ENCODE measurements at regions not wholly inside any gene's neighbourhood (a gene's known extent, or its start where the extent isn't known, plus 50 kb on each side); places are given as distances from the start of the nearest gene placed in this dataset.
"Not testable (repeated sequence)": the region's sequence is repeated elsewhere in the genome, so short reads cannot be mapped to it uniquely, and the experiment has no call there.

DNA sequence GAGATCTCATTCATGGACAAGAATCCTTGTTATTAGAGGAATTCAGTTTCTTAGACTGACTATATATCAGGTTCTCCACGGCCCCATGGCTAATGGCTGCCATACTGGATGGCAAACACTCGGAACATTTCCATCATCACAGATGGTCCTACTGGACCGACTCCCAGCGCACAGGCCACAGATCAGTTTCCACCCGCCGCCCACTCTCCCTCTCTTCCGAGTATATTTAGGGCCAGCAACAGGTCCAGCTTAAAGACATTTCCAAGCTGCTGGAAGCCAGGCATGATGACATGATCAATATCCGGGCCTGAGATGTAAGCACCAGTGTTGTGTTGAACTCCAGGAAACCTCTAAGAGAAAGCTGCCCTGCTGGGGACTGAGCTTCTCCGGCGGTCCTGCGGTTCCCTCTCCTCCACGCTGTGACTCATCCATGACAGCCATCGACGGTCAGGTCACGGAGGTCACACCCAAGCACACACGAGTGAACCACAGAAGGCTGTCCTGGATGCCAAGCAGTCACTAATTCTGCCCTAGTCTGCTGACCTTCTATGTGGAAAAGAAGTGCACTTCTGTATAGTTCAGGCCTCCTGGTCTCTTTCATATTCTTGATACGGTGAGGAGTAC lies 64.4 kb upstream of the LPCAT1 start:
- not testable (repeated sequence) for DNase-seq (ENCODE audit: low read depth)

DNA sequence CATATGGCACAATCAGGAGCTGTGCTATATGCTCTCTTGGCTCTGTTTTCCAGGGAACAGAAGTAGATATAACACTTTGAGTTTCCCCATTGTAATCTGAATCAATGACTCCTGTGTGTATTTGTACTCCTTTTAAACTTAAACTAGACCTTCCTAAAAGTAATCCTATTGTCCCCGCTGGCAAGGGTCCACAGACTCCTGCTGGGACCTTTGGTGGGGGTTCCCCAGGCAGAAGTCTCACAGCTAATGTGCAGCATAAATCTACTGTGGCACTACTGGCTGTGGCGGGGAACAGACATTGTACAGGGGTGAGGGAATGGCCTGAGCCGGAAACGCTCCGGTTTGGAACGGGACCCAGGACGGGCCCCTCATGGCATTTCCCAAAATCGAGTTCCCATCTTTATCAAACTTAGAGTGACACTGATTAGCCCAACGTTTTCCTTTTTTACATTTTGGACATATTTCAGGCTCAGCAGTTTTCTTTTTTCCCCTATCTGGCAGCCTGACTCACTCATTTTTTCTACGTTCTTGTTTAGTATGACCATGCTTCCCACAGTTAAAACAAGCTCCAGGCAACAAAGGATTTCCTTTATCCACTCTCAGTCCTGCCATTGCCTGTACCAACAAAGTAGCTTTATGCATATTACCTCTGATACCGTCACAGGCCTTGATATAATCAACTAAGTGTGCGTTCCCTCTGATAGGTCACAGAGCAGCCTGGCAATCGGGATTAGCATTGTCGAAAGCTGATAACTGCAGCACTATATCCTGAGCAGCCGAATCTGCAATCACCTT lies 59.5 kb upstream of the LPCAT1 start:
- not testable (repeated sequence) for DNase-seq (ENCODE audit: low read depth)

DNA sequence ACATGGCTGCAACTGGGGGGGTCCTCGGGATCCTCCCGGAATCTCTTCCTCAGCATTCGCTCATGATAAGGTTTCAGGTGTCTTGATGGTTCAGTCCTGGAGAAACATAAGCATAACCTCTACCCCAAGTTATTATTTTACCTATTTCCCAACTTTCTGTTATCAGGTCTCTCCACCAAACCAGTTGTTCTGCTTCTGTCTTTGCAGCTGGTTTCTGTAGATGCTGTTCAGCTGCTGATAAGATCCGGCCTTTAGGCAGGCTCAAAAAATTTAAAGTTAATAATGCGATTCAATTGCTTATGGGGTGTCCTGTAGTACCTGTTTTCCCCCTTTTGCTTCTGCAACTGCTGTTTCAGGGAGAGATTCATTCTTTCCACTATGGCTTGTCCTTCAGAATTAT lies 55.6 kb upstream of the LPCAT1 start:
- DNase-seq (ENCODE audit: low read depth): not testable (repeated sequence)

DNA sequence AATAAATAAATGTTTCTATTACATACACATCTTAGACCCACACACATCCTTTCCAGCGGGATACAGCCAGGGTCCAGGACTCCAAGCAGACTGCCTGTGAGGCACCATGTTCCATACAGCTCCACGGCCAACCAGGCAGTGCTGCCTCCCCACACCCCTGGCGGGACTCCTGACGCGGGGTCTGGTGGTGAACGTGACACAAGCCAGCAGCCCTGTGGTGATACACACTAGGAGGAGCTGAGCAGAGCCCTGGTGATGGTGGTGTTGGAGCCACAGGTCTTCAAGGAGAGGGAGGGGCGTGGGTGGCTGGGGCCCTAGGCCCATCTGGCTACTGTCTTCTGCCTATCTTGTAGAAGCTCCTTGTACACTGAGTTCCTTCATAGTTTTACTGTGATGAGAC lies 53.1 kb upstream of the LPCAT1 start:
- not testable (repeated sequence) for DNase-seq (ENCODE audit: low read depth)

DNA sequence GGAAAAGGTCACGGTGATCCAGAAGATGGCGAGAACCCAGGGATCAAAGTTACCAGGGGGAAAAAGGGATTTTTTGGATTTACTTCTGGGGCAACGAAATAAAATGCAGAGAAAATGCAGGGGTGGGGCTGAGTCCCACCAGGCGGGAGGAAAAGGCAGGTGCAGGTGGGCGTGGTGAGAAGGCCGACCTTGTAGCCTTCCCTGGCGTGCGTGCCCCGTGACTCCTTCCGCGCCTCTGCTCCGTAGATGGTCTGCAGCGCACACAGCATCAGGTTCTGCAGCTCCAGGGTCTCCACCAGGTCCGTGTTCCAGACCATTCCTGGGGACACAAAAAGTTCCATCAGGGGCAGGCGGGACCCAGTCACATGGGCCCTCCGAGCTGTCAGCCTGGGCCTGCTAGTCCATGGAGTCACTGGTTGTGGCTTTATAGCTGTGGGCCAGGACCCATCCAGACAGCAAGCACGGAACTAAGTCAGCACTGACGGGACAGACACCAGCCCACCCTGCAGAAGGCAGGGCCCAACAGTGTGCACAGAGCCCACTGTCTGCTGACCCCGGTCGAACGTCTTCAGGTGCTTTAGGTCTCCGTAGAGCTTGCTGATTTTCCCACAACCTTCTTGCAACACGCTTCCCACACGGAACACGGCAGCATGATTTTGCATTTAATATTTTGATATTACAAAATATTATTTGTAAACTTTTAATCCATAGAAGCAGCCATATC lies 52.4 kb upstream of the LPCAT1 start:
- DNase-seq (ENCODE audit: low read depth): not testable (repeated sequence)

DNA sequence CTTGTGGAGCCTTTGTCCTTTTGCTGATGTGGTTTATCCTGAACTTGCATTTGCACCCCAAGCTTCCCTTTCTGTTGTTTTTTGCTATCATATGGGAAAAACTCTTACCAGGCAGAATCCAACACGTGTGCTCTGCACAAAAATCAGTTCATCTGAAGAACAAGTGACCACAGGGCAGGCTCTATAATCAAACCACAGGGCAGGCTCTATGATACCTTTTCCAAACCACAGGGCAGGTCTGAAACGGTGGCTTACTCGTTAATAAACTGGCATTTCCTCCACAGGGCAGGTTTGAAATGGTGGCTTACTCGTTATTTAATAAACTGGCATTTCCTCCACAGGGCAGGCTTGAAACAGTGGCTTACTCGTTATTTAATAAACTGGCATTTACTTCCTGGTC lies 51.7 kb upstream of the LPCAT1 start:
- not testable (repeated sequence) for DNase-seq (ENCODE audit: low read depth)

DNA sequence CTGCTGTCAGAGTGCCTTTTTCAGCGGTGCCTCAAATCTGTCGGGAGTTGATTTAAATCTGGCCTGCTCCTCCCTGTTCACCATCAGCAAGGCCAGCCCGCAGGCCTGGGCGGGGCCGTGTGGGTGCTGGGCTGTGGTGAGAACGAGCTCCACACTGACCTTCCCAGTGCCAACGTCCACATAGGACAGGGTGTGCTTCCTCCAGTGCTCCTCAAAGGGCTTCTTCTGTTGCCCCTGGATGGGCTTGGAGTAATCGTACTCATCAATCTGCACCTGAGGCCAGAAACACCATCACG lies 50.2 kb upstream of the LPCAT1 start:
- DNase-seq (ENCODE audit: low read depth): not testable (repeated sequence)

DNA sequence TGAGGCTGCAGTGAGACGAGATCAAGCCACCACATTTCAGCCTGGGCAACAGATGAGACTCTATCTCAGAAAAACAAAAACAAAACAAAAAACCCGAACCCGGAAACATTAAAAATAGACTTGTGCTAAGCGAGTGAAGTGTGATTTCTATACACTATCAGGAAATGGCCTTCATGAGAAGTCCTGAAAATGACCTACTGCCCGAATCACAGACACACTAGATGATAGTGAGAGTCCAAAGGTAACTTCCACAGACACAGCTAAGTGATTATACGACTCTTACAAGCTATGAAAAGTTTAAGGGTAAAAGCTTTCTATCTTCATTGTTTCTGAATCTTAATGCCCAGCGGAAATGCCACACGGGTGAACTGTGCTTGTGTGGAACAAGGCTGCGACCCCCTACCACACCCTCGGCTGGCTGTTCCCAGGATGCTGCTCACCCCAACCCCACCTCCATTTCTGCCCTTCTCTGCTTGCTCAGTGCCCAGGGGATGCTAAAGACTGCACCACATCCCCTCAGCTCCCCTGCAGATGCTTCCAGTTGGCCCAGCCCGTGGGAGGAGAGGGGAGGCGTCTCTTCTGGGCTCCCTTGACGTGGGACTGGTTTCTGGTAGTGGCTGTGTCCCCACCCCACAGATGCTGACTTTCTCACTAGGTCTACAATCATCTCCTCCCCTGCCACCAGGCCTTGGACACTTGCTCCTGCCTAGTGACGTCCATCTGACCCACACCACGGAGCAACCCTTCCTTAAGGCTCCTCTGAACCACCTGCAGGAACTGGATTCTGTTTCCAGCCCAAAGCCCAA lies 49.7 kb upstream of the LPCAT1 start:
- DNase-seq (ENCODE audit: low read depth): not testable (repeated sequence)
